NT2/D1 (cell line): ENCODE measurements at regions not wholly inside any gene's neighbourhood (a gene's known extent, or its start where the extent isn't known, plus 50 kb on each side); places are given as distances from the start of the nearest gene placed in this dataset.

ENCODE experiments used
- SUZ12 ChIP-seq: IDR thresholded peaks from 2 replicates; pipeline ENCODE4 v1.6.1; 2011; ENCODE audit not compliant: insufficient read length, insufficient read depth; ENCODE audit errors: extremely low read depth
- YY1 ChIP-seq: IDR thresholded peaks from 2 replicates; pipeline ENCODE4 v1.6.1; 2011; ENCODE audit not compliant: insufficient read length, insufficient read depth

GRCh38 chr7:42852531-42852930 lies 59.3 kb downstream of the C7orf25 start:
- TF ChIP-seq SUZ12, result no peak
- no peak for TF ChIP-seq YY1
